ENCODE measurements at regions not wholly inside any gene's neighbourhood (a gene's known extent, or its start where the extent isn't known, plus 50 kb on each side); places are given as distances from the start of the nearest gene placed in this dataset.

- no peak for DNase-seq
- Histone ChIP-seq H3K27me3 (replicated peaks; ENCODE audit: control insufficient read depth, insufficient read depth, low read length, poor library complexity, severe bottlenecking) (no peaks in the 10 kb centered on the region), H3K9me3 (ENCODE audit: control insufficient read depth, low read length) (no peaks in the 10 kb centered on the region), H3K36me3 (ENCODE audit: control insufficient read depth, insufficient read depth, low read length) (no peaks in the 10 kb centered on the region), H3K4me1 (ENCODE audit: control insufficient read depth, insufficient read depth, low read length, poor library complexity, severe bottlenecking) (no peaks in the 10 kb centered on the region), H3K27ac (ENCODE audit: insufficient read depth, low read length, poor library complexity, severe bottlenecking) (no peak overlapping the region), H3K4me3 (ENCODE audit: insufficient read depth, low read depth, low read length, poor library complexity, severe bottlenecking) (no peak overlapping the region)
Observed at GRCh38 chr3:170734735-170735065, 135.3 kb downstream of the RPL22L1 start.

GRCh38 chr3:170734043-170734734 lies 135.8 kb downstream of the RPL22L1 start:
- H3K27me3 ChIP-seq (replicated peaks; ENCODE audit: control insufficient read depth, insufficient read depth, low read length, poor library complexity, severe bottlenecking) = no peaks in the 10 kb centered on the region
- H3K4me1 ChIP-seq (ENCODE audit: control insufficient read depth, insufficient read depth, low read length, poor library complexity, severe bottlenecking) = no peaks in the 10 kb centered on the region
- H3K36me3 ChIP-seq (ENCODE audit: control insufficient read depth, insufficient read depth, low read length) = no peaks in the 10 kb centered on the region
- DNase-seq = no peak
- H3K4me3 ChIP-seq (ENCODE audit: insufficient read depth, low read depth, low read length, poor library complexity, severe bottlenecking) = no peak overlapping the region
- H3K27ac ChIP-seq (ENCODE audit: insufficient read depth, low read length, poor library complexity, severe bottlenecking) = no peak overlapping the region
- no peaks in the 10 kb centered on the region for H3K9me3 ChIP-seq (ENCODE audit: control insufficient read depth, low read length)

GRCh38 chr3:170732660-170733245 lies 137.2 kb downstream of the RPL22L1 start:
- Histone ChIP-seq H3K4me1 (ENCODE audit: control insufficient read depth, insufficient read depth, low read length, poor library complexity, severe bottlenecking) (no peaks in the 10 kb centered on the region), H3K27ac (ENCODE audit: insufficient read depth, low read length, poor library complexity, severe bottlenecking) (no peak overlapping the region), H3K4me3 (ENCODE audit: insufficient read depth, low read depth, low read length, poor library complexity, severe bottlenecking) (no peak overlapping the region), H3K27me3 (replicated peaks; ENCODE audit: control insufficient read depth, insufficient read depth, low read length, poor library complexity, severe bottlenecking) (no peaks in the 10 kb centered on the region), H3K9me3 (ENCODE audit: control insufficient read depth, low read length) (no peaks in the 10 kb centered on the region), H3K36me3 (ENCODE audit: control insufficient read depth, insufficient read depth, low read length) (no peaks in the 10 kb centered on the region)
- DNase-seq = no peak

GRCh38 chr3:170731281-170731680 lies 138.7 kb downstream of the RPL22L1 start:
- H3K4me1 ChIP-seq (ENCODE audit: control insufficient read depth, insufficient read depth, low read length, poor library complexity, severe bottlenecking) = no peaks in the 10 kb centered on the region
- H3K36me3 ChIP-seq (ENCODE audit: control insufficient read depth, insufficient read depth, low read length) = no peaks in the 10 kb centered on the region
- no peak overlapping the region for H3K27ac ChIP-seq (ENCODE audit: insufficient read depth, low read length, poor library complexity, severe bottlenecking)
- no peak for DNase-seq
- H3K4me3 ChIP-seq (ENCODE audit: insufficient read depth, low read depth, low read length, poor library complexity, severe bottlenecking) = no peak overlapping the region
- no peaks in the 10 kb centered on the region for H3K9me3 ChIP-seq (ENCODE audit: control insufficient read depth, low read length)
- no peaks in the 10 kb centered on the region for H3K27me3 ChIP-seq (replicated peaks; ENCODE audit: control insufficient read depth, insufficient read depth, low read length, poor library complexity, severe bottlenecking)

- no peak overlapping the region for H3K27ac ChIP-seq (ENCODE audit: insufficient read depth, low read length, poor library complexity, severe bottlenecking)
- no peaks in the 10 kb centered on the region for H3K9me3 ChIP-seq (ENCODE audit: control insufficient read depth, low read length)
- H3K36me3 ChIP-seq (ENCODE audit: control insufficient read depth, insufficient read depth, low read length) = no peaks in the 10 kb centered on the region
- no peaks in the 10 kb centered on the region for H3K27me3 ChIP-seq (replicated peaks; ENCODE audit: control insufficient read depth, insufficient read depth, low read length, poor library complexity, severe bottlenecking)
- H3K4me3 ChIP-seq (ENCODE audit: insufficient read depth, low read depth, low read length, poor library complexity, severe bottlenecking) = no peak overlapping the region
- no peak for DNase-seq
- no peaks in the 10 kb centered on the region for H3K4me1 ChIP-seq (ENCODE audit: control insufficient read depth, insufficient read depth, low read length, poor library complexity, severe bottlenecking)
Observed at GRCh38 chr3:170730071-170730812, 139.8 kb downstream of the RPL22L1 start.

- no peaks in the 10 kb centered on the region for H3K4me1 ChIP-seq (ENCODE audit: control insufficient read depth, insufficient read depth, low read length, poor library complexity, severe bottlenecking)
- no peaks in the 10 kb centered on the region for H3K36me3 ChIP-seq (ENCODE audit: control insufficient read depth, insufficient read depth, low read length)
- no peaks in the 10 kb centered on the region for H3K9me3 ChIP-seq (ENCODE audit: control insufficient read depth, low read length)
- no peak for DNase-seq
- no peak overlapping the region for H3K4me3 ChIP-seq (ENCODE audit: insufficient read depth, low read depth, low read length, poor library complexity, severe bottlenecking)
- no peak overlapping the region for H3K27ac ChIP-seq (ENCODE audit: insufficient read depth, low read length, poor library complexity, severe bottlenecking)
- no peaks in the 10 kb centered on the region for H3K27me3 ChIP-seq (replicated peaks; ENCODE audit: control insufficient read depth, insufficient read depth, low read length, poor library complexity, severe bottlenecking)
Observed at GRCh38 chr3:170728181-170728580, 141.8 kb downstream of the RPL22L1 start.

GRCh38 chr3:170727754-170728153 lies 141.9 kb upstream of the SLC7A14 start:
- Histone ChIP-seq H3K9me3 (ENCODE audit: control insufficient read depth, low read length) (no peaks in the 10 kb centered on the region), H3K27me3 (replicated peaks; ENCODE audit: control insufficient read depth, insufficient read depth, low read length, poor library complexity, severe bottlenecking) (no peaks in the 10 kb centered on the region), H3K4me1 (ENCODE audit: control insufficient read depth, insufficient read depth, low read length, poor library complexity, severe bottlenecking) (no peaks in the 10 kb centered on the region), H3K4me3 (ENCODE audit: insufficient read depth, low read depth, low read length, poor library complexity, severe bottlenecking) (no peak overlapping the region), H3K36me3 (ENCODE audit: control insufficient read depth, insufficient read depth, low read length) (no peaks in the 10 kb centered on the region), H3K27ac (ENCODE audit: insufficient read depth, low read length, poor library complexity, severe bottlenecking) (no peak overlapping the region)
- no peak for DNase-seq

DNA sequence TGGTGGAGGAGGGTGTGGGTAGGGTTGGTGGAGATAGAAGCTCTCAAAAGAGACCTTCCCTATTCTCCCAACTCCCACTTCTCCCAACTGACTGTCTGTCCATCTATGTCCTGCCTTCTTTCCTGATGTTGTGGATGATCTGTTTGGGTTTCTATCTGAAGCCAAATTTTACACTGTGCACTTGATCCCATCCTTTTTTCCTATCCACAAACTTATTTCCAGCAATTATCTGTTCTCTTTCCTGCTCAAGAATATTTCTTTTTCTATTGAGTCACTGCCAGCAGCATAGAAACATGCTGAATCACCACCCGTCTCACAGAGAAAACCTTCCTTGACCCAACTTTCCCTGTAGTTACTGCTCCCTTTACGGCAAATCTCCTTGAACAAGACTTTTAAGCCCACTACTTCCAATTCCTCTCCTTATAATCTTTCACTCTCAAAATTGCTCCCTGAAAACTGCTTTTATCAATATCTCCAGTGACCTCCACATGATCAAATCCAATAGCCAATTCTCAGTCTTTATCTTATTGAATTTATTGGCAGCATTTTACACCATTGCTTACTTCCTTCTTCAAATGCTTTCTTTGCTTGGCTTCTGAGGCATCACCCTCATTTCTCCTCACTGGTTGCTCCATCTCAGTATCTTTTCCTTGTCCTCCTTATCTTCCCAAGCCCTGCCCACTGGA lies 141.2 kb upstream of the SLC7A14 start:
- no peaks in the 10 kb centered on the region for H3K27me3 ChIP-seq (replicated peaks; ENCODE audit: control insufficient read depth, insufficient read depth, low read length, poor library complexity, severe bottlenecking)
- no peaks in the 10 kb centered on the region for H3K4me1 ChIP-seq (ENCODE audit: control insufficient read depth, insufficient read depth, low read length, poor library complexity, severe bottlenecking)
- no peaks in the 10 kb centered on the region for H3K9me3 ChIP-seq (ENCODE audit: control insufficient read depth, low read length)
- no peaks in the 10 kb centered on the region for H3K36me3 ChIP-seq (ENCODE audit: control insufficient read depth, insufficient read depth, low read length)
- no peak overlapping the region for H3K27ac ChIP-seq (ENCODE audit: insufficient read depth, low read length, poor library complexity, severe bottlenecking)
- DNase-seq = no peak
- no peak overlapping the region for H3K4me3 ChIP-seq (ENCODE audit: insufficient read depth, low read depth, low read length, poor library complexity, severe bottlenecking)

GRCh38 chr3:170725285-170725731 lies 139.4 kb upstream of the SLC7A14 start:
- Histone ChIP-seq H3K36me3 (ENCODE audit: control insufficient read depth, insufficient read depth, low read length) (no peaks in the 10 kb centered on the region), H3K27me3 (replicated peaks; ENCODE audit: control insufficient read depth, insufficient read depth, low read length, poor library complexity, severe bottlenecking) (no peaks in the 10 kb centered on the region), H3K27ac (ENCODE audit: insufficient read depth, low read length, poor library complexity, severe bottlenecking) (no peak overlapping the region), H3K9me3 (ENCODE audit: control insufficient read depth, low read length) (no peaks in the 10 kb centered on the region), H3K4me1 (ENCODE audit: control insufficient read depth, insufficient read depth, low read length, poor library complexity, severe bottlenecking) (no peaks in the 10 kb centered on the region), H3K4me3 (ENCODE audit: insufficient read depth, low read depth, low read length, poor library complexity, severe bottlenecking) (no peak overlapping the region)
- DNase-seq = no peak
